Erythroblast (primary cell): ENCODE measurements at regions not wholly inside any gene's neighbourhood (a gene's known extent, or its start where the extent isn't known, plus 50 kb on each side); places are given as distances from the start of the nearest gene placed in this dataset.

Experiments used
- GATA1 ChIP-seq: IDR thresholded peaks from 2 replicates; pipeline ENCODE4 v1.6.1; 2011; ENCODE audit warnings: low read depth, mild to moderate bottlenecking, control low read depth, low read length, moderate library complexity
- POLR2A ChIP-seq: IDR thresholded peaks from 2 replicates; pipeline ENCODE4 v1.6.1; 2011; ENCODE audit warnings: mild to moderate bottlenecking, low read length

DNA sequence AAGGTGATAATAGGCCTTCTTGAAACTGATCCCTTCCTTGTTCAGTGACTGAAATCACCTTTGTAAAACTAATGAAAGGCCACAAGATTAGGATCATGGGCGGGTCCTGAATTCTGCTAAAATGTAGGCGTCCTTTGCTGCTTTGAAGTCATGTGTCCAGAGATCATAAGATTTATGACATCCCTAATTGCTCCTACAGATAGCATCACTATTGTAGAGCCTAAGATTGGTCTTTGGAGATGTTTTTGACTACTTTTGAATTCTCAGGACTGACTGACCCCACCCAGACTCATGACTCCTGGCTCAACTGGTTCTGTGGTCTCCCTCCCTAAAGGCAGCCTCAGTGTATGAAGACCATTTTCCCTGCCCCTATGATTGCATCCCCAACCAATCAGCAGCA, 322.6 kb upstream of the SEMA3D start:
- no peak for TF ChIP-seq POLR2A
- no peak for TF ChIP-seq GATA1
